Skeletal muscle satellite cell (primary cell): ENCODE measurements at regions not wholly inside any gene's neighbourhood (a gene's known extent, or its start where the extent isn't known, plus 50 kb on each side); places are given as distances from the start of the nearest gene placed in this dataset.

ENCODE experiments used
- H3K27me3 ChIP-seq: 2 replicates; pipeline ENCODE4 v1.7.0; 2013; ENCODE audit warnings: low read length; ENCODE audit not compliant: control insufficient read depth, insufficient read depth
- H3K36me3 ChIP-seq: 2 replicates; pipeline ENCODE4 v1.7.0; 2013; ENCODE audit warnings: mild to moderate bottlenecking, control low read depth, low read length; ENCODE audit not compliant: insufficient read depth
- H3K4me1 ChIP-seq: 2 replicates; pipeline ENCODE4 v1.7.0; 2013; ENCODE audit warnings: low read length; ENCODE audit not compliant: control insufficient read depth, insufficient read depth
- H3K4me2 ChIP-seq: 2 replicates; pipeline ENCODE4 v1.7.0; 2013; ENCODE audit warnings: mild to moderate bottlenecking, low read length
- H3K4me3 ChIP-seq: 2 replicates; pipeline ENCODE4 v1.7.0; 2013; ENCODE audit warnings: low read length
- H3K9ac ChIP-seq: 2 replicates; pipeline ENCODE4 v1.7.0; 2013; ENCODE audit warnings: mild to moderate bottlenecking, low read depth, low read length, moderate library complexity
- H3K9me3 ChIP-seq: replicated peaks from 2 replicates; pipeline ENCODE4 v1.7.0; 2013; ENCODE audit warnings: mild to moderate bottlenecking, control low read depth, low read length

DNA sequence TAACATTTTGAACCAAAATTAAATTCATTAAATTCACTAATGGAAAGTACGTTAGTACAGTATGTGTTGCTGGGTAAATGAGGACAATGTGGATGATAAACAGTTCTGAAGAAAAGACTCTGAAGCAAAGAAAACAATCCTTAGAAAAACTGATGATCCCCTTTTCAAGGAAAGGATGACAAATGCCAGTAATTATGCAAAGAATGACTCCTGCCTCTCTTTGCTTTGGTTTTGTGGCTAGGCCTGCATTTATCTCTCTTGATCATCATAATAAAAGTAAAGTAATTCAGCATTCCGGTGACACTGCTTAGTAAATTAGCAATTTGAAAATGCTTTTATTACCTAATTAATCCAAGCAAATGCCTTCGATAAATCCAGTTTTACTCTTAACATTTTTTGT is 652.2 kb upstream of the DIPK2B start:
- Histone ChIP-seq H3K36me3 (peaks cover 5% of the 10 kb centered on the region), H3K9ac (peak overlapping the region; percentile 85), H3K27me3 (peaks cover 9% of the 10 kb centered on the region), H3K9me3 (no peaks in the 10 kb centered on the region), H3K4me3 (no peak overlapping the region), H3K4me2 (peak overlapping the region; percentile 73), H3K4me1 (peaks cover 20% of the 10 kb centered on the region)

DNA sequence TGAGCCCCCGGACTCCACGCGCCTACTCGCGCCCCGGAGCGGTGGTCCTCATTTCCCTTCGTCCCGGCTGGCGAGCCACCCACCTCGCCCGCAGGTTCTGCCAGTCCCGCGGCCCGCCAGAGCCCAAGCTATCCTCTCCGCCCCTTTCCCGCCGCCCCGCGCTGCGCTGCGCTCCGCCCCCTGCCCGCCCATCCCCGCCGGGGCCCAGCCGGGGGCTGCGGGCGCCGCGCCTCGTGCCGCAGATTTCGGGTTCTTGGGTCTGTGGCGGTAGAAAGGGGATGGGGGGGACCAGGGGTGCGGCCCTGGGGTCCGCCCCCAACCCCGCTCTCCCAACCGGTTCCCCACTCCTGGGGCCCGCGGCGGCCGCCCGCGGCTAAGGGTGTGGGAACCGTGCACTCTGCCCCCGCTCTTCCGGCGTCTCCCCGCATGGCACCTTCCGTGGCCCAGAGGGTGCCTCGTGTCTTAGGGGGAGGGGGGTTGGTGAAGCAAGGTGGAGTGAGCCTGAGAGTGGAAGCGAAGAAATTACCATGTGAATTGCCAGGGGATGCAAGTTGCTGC is 650.8 kb upstream of the DIPK2B start:
- Histone ChIP-seq H3K9ac (peak overlapping the region; percentile 85), H3K4me1 (peaks cover 22% of the 10 kb centered on the region), H3K36me3 (peaks cover 16% of the 10 kb centered on the region), H3K4me3 (peak overlapping the region; percentile 76), H3K27me3 (no peaks in the 10 kb centered on the region), H3K9me3 (no peaks in the 10 kb centered on the region), H3K4me2 (peak overlapping the region; percentile 73)

DNA sequence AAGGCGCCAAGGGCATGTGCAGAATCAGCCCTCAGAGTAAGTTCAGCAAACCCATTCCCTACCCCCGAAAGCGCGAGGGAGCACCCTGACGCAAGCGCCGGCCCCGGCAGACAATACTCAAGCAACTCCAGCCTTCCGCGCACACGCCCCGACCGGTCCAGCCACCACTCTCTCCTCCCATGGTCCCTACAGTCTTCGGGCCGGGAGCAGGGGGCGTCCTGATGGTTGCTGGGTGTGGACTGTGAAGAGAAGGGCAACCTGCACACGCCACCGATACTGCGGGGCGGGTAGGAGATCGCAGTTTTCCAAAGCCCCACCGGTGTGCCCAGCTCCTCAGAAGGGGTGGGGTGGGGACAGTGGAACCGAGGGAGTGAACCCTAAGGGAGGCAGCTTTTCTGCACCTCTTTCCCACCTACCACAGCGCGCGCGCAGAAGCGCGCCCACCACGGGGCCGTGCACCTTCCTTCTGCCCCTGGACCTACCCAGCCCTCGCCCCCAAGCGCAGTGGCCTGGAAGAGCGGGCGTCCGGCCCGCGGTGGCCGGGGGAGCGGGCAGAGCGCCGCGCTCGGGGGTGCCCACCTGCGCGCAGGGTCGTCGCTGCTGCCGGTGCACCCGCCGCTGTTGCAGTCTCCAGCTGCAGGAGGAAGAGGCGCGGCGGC is 650.2 kb upstream of the DIPK2B start:
- Histone ChIP-seq H3K4me1 (peaks cover 22% of the 10 kb centered on the region), H3K9me3 (no peaks in the 10 kb centered on the region), H3K36me3 (peaks cover 20% of the 10 kb centered on the region), H3K27me3 (no peaks in the 10 kb centered on the region), H3K9ac (peak overlapping the region; percentile 85), H3K4me3 (peak overlapping the region; percentile 76), H3K4me2 (peak overlapping the region; percentile 73)

DNA sequence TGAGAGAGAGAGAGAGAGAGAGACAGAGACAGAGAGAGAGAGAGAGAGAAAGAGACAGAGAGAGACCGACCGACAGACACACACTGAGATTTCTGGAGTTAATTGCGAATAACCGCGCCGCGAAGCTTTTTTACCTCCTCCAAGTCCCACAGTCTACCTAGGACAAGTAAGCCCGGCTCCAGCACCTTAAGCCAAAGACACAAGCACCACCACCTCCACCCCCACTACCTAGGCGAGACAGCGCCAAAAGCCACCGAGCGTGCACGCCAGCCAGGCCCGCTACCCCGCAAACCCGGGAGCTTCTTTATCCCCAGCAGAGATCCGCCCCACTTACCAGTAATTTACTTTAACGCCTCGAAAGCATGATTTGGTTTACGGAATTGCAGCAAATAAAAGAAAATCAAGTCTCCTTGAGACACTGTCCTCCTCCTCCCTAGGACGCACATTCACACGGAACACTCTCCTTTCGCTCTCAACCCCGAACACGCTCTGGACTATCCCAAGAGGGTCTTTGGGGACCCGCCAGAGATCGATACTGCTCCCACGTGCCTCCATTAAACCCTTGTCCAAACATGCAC is 649.6 kb upstream of the DIPK2B start:
- Histone ChIP-seq H3K4me3 (peak overlapping the region; percentile 76), H3K9ac (peak overlapping the region; percentile 85), H3K4me2 (peak overlapping the region; percentile 73), H3K27me3 (no peaks in the 10 kb centered on the region), H3K4me1 (peaks cover 22% of the 10 kb centered on the region), H3K36me3 (peaks cover 23% of the 10 kb centered on the region), H3K9me3 (no peaks in the 10 kb centered on the region)

DNA sequence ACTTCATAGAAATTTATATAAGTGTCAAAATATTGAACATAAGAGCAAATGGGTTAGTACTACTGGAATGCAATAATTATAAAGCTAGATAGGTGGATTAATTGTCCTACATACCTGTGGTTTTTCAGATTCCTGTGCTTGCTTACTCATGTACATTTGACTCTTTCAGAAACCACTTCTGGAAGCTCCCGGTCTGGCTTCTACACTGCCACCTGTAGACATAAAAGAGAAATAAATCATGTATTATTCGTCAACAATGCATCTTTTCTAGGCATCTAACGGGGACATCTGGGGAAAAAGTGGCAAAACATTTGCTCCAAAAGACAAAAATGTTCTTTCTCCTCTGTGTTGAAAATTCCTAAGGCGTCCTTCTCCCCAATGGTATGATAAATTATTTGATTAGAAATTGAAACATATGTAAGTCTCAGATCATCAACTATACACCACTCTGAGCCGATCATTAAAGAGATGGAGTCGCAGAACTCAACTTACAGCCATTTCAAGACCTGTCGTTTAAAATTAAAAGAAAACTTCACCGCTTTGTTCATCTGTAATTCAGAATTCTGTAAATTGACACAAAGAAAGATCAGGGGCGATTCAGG is 648.7 kb upstream of the DIPK2B start:
- peak overlapping the region; percentile 85 for H3K9ac ChIP-seq
- H3K9me3 ChIP-seq = no peaks in the 10 kb centered on the region
- H3K27me3 ChIP-seq = no peaks in the 10 kb centered on the region
- peaks cover 28% of the 10 kb centered on the region for H3K36me3 ChIP-seq
- peak overlapping the region; percentile 73 for H3K4me2 ChIP-seq
- H3K4me1 ChIP-seq = peaks cover 22% of the 10 kb centered on the region
- H3K4me3 ChIP-seq = peak overlapping the region; percentile 76

DNA sequence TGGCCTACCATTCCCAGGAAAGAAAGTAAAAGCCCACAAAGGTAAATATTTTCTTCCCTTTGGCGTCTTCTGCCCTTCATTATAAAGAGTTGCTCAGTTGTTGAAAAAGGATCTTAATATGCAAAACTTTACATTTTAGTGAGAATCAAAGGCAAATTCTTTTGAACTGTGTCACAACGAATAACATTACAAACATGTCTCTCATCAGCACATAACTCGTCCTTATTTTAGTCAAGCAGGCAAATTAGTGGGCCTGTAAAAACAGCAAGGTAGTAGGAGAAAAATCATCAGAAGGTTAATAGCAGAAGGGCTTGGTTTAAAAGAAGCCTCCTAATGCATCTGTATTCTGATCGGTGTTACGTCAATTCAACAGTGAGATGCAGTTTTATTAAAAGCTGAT is 647.3 kb upstream of the DIPK2B start:
- peak overlapping the region; percentile 46 for H3K4me2 ChIP-seq
- no peaks in the 10 kb centered on the region for H3K9me3 ChIP-seq
- no peak overlapping the region for H3K4me3 ChIP-seq
- H3K9ac ChIP-seq = no peak overlapping the region
- H3K27me3 ChIP-seq = no peaks in the 10 kb centered on the region
- H3K36me3 ChIP-seq = peaks cover 36% of the 10 kb centered on the region
- H3K4me1 ChIP-seq = peaks cover 19% of the 10 kb centered on the region

DNA sequence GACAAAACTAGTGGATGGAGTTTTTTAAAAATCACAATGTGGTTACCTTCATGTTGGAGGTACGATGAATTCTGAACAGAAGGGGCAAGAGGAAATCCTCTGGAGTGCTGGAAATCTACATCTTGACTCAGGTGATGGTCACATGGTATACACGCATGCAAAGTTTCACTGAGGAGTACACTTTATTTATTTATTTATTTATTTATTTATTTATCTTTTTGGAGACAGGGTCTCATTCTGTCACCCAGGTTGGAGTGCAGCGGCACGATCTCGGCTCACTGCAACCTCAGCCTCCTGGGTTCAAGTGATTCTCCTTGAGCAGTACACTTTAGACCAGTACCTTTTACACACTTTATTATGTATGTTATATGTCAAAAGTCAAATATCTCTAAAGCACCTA is 645.7 kb upstream of the DIPK2B start:
- peaks cover 41% of the 10 kb centered on the region for H3K36me3 ChIP-seq
- no peaks in the 10 kb centered on the region for H3K9me3 ChIP-seq
- no peak overlapping the region for H3K4me3 ChIP-seq
- no peaks in the 10 kb centered on the region for H3K27me3 ChIP-seq
- H3K4me2 ChIP-seq = no peak overlapping the region
- peaks cover 28% of the 10 kb centered on the region for H3K4me1 ChIP-seq
- H3K9ac ChIP-seq = no peak overlapping the region

DNA sequence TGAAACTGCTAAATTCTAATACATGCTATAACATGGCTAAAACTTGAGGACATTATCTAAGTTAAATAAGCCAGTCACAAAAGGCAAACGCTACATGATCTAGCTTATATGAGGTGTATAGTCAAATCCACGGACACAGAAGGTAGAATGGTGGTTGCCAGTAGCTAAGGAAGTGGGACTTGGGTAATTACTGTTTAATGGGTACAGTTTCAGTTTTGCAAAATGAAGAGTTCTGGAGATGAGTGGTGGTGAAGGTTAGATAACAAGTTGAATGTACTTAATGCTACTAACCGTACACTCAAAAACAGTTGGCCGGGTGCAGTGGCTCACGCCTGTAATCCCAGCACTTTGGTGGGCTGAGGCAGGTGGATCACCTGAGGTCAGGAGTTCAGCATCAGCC is 644.5 kb upstream of the DIPK2B start:
- Histone ChIP-seq H3K4me1 (peaks cover 38% of the 10 kb centered on the region), H3K36me3 (peaks cover 41% of the 10 kb centered on the region), H3K27me3 (no peaks in the 10 kb centered on the region), H3K9me3 (no peaks in the 10 kb centered on the region), H3K4me2 (no peak overlapping the region), H3K9ac (no peak overlapping the region), H3K4me3 (no peak overlapping the region)

DNA sequence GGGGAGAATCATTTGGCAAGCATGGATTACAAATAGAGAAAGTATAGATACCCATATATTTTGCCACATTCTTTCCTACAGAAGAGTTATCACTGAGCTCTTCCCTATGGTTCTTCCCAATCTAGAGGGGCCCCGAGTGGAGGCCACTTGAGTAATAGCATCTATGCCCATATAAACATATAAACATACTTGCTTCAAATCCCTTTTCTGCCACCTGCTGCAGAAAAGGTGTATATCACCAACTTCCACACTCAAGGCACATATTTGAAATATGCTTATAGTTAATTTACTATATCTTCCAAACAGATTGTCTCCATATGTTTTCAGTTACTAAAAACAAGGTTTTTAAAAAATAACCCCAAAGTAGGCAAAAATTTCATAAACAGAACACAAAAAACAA is 642.8 kb upstream of the DIPK2B start:
- no peak overlapping the region for H3K4me3 ChIP-seq

DNA sequence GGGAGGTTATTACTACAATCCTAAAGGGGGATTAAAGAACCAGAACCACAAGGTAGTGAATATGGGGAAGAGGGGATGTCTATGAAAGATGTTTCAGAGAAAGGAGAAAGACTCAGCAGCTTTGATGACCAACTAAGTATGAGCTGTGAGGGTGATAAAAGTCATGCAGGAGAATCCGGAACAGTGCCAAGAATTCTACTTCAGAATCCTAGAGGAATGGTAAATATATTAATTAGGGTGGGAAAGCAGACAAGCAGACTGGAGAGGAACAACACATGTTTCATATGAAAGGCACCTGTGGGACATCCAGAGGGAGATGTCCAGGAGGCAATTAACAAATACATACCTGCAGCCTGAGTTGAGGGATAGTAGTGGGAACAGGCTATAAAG is 642.2 kb upstream of the DIPK2B start:
- Histone ChIP-seq H3K9ac (no peak overlapping the region), H3K27me3 (no peaks in the 10 kb centered on the region), H3K36me3 (peaks cover 36% of the 10 kb centered on the region), H3K9me3 (no peaks in the 10 kb centered on the region), H3K4me3 (no peak overlapping the region), H3K4me2 (no peak overlapping the region), H3K4me1 (peaks cover 37% of the 10 kb centered on the region)

More for the DNA sequence above, 642.8 kb upstream of the DIPK2B start:
- H3K27me3 ChIP-seq = no peaks in the 10 kb centered on the region
- H3K4me1 ChIP-seq = peaks cover 42% of the 10 kb centered on the region
- H3K9ac ChIP-seq = no peak overlapping the region
- H3K36me3 ChIP-seq = peaks cover 41% of the 10 kb centered on the region
- no peak overlapping the region for H3K4me2 ChIP-seq
- H3K9me3 ChIP-seq = no peaks in the 10 kb centered on the region

DNA sequence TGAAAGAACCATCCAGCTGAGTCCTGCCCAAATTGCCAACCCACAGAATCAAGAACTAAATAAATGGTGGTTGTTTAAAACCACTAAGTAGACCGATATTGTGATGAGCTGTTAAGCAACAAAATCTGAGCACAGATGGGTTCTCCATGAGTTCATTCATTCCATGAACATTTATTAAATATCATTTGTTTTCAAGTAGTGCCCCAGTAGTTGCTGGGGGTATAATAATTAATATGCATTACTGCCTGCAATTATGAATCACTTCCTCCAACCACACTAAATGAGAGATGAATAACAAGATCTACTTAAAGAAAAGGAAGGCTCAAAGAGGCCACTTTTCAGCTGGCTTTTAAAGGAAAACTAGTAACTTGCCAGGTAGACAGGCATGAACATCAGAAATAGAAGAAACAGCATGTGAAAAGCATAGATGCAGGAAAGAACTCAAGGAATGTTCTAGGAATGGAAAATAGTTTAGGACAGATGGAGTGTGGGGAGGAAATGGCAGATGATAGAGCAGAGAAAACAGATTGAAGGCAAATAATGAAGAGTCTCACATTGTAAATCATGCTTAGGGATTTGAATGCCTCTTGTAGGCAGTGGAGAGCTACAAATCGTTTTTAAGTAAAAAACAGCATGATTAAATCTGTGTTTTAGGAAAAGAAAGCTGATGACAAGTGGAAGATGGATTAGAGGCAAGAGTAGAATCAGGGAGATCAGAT is 641.7 kb upstream of the DIPK2B start:
- Histone ChIP-seq H3K9ac (no peak overlapping the region), H3K4me2 (no peak overlapping the region), H3K4me3 (no peak overlapping the region), H3K27me3 (no peaks in the 10 kb centered on the region), H3K4me1 (peaks cover 35% of the 10 kb centered on the region), H3K36me3 (peaks cover 33% of the 10 kb centered on the region), H3K9me3 (no peaks in the 10 kb centered on the region)
